ENCODE measurements at regions not wholly inside any gene's neighbourhood (a gene's known extent, or its start where the extent isn't known, plus 50 kb on each side); places are given as distances from the start of the nearest gene placed in this dataset.

DNA sequence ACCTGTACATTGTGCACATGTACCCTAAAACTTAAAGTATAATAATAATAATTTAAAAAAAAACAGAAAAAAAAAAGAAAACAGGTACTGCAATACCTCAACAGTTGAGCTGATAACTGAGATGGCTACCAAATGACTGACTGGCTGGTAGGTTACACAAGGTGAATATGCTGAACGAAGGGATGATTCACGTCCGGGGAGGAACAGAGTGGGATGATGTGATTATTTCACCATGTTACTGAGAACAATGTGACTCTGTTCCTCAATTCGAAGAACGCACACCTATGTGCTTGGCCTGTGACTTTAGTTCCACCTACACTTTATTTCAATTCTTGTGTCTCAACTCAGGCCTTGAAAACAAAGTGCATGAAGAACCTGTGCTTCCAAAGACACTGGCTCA lies 111.7 kb downstream of the CXXC4 start:
- TF ChIP-seq, protein P1, sequence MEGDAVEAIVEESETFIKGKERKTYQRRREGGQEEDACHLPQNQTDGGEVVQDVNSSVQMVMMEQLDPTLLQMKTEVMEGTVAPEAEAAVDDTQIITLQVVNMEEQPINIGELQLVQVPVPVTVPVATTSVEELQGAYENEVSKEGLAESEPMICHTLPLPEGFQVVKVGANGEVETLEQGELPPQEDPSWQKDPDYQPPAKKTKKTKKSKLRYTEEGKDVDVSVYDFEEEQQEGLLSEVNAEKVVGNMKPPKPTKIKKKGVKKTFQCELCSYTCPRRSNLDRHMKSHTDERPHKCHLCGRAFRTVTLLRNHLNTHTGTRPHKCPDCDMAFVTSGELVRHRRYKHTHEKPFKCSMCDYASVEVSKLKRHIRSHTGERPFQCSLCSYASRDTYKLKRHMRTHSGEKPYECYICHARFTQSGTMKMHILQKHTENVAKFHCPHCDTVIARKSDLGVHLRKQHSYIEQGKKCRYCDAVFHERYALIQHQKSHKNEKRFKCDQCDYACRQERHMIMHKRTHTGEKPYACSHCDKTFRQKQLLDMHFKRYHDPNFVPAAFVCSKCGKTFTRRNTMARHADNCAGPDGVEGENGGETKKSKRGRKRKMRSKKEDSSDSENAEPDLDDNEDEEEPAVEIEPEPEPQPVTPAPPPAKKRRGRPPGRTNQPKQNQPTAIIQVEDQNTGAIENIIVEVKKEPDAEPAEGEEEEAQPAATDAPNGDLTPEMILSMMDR (conservative IDR thresholded peaks at IDR 0.05) = no peak
- no peaks in the 10 kb centered on the region for H3K9me3 Mint-ChIP-seq
- H3K27me3 Mint-ChIP-seq (ENCODE audit: insufficient read depth) = no peaks in the 10 kb centered on the region
- no peaks in the 10 kb centered on the region for H3K4me1 Mint-ChIP-seq
- no peak for DNase-seq
- 94 to 97% methylated on average over 5 of the region's 5 CpGs for WGBS, 2 experiments (ENCODE audit: insufficient coverage in 1 of 2, insufficient read length in 1 of 2)
- Histone ChIP-seq H3K9me3 (ENCODE audit: control insufficient read depth, low read length) (no peaks in the 10 kb centered on the region), H3K27ac (ENCODE audit: low read depth, low read length) (no peak overlapping the region), H3K9ac (ENCODE audit: extremely low read depth, low read length, poor library complexity, severe bottlenecking) (no peak overlapping the region), H3K27me3 (ENCODE audit: control insufficient read depth, insufficient read depth, low read length, poor library complexity, severe bottlenecking) (no peaks in the 10 kb centered on the region), H3K4me1 (ENCODE audit: control insufficient read depth, insufficient read depth, low read length) (no peaks in the 10 kb centered on the region), H3K4me3 (ENCODE audit: low read length) (no peak overlapping the region), H3K36me3 (ENCODE audit: control insufficient read depth, insufficient read depth, low read length) (no peaks in the 10 kb centered on the region)
- H3K4me3 Mint-ChIP-seq = no peak overlapping the region
- no peaks in the 10 kb centered on the region for H3K36me3 Mint-ChIP-seq (ENCODE audit: low read depth)
- H3K27ac Mint-ChIP-seq = no peak overlapping the region

DNA sequence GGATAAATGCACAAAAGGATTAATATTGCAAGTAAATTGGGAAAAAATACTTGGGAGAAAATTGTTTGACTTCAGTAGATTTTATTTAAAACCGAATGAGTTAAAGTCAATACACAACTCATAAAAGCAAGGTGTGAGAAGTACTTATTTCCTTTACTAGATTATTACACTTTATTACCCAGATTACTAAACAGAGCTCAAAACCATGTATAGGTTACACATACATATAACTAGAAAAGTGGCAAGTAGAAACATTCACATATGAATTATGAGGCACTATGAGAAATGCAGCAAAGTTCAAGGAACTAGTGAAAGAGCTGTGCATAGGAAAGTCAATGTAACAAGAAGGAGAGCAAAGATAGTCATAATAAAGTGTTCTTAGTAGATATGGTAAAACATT lies 113.0 kb downstream of the CXXC4 start:
- H3K27me3 ChIP-seq (ENCODE audit: control insufficient read depth, insufficient read depth, low read length, poor library complexity, severe bottlenecking) = no peaks in the 10 kb centered on the region
- H3K4me3 ChIP-seq (ENCODE audit: low read length) = no peak overlapping the region
- Mint-ChIP-seq H3K36me3 (ENCODE audit: low read depth) (no peaks in the 10 kb centered on the region), H3K9me3 (no peaks in the 10 kb centered on the region), H3K27ac (no peak overlapping the region), H3K4me3 (no peak overlapping the region), H3K4me1 (no peaks in the 10 kb centered on the region), H3K27me3 (ENCODE audit: insufficient read depth) (no peaks in the 10 kb centered on the region)
- H3K27ac ChIP-seq (ENCODE audit: low read depth, low read length) = no peak overlapping the region
- 100% methylated on average over 1 of the region's 1 CpG; no CpG with 5 or more reads in 1 of the 2 experiments for WGBS, 2 experiments (ENCODE audit: insufficient coverage in 1 of 2, insufficient read length in 1 of 2)
- DNase-seq = no peak
- TF ChIP-seq, protein P1 (conservative IDR thresholded peaks at IDR 0.05) = no peak
- H3K9me3 ChIP-seq (ENCODE audit: control insufficient read depth, low read length) = no peaks in the 10 kb centered on the region
- no peaks in the 10 kb centered on the region for H3K36me3 ChIP-seq (ENCODE audit: control insufficient read depth, insufficient read depth, low read length)
- H3K9ac ChIP-seq (ENCODE audit: extremely low read depth, low read length, poor library complexity, severe bottlenecking) = no peak overlapping the region
- no peaks in the 10 kb centered on the region for H3K4me1 ChIP-seq (ENCODE audit: control insufficient read depth, insufficient read depth, low read length)

DNA sequence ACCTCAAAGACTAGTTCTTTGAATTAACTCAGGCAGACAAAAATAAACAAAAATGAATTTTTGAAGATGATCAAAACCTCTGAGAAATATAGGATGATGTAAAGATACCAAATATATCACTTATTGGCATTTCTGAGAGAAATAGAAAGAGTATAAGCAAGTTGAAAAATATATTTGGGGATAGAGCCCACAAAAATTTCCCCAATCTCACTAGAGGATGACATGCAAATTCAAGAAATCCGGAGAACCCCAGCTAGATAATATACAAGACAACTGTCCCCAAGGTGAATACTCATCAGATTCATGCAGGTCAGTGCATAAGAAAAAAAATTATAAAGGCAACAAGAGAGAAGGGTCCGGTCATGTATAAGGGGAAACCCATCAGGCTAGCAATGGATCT lies 129.1 kb downstream of the CXXC4 start:
- Mint-ChIP-seq H3K4me3 (no peak overlapping the region), H3K4me1 (no peaks in the 10 kb centered on the region), H3K27me3 (ENCODE audit: insufficient read depth) (no peaks in the 10 kb centered on the region), H3K9me3 (no peaks in the 10 kb centered on the region), H3K27ac (no peak overlapping the region), H3K36me3 (ENCODE audit: low read depth) (no peaks in the 10 kb centered on the region)
- 83 to 97% methylated on average over 1 to 2 of the region's 2 CpGs for WGBS, 2 experiments (ENCODE audit: insufficient coverage in 1 of 2, insufficient read length in 1 of 2)
- Histone ChIP-seq H3K4me3 (ENCODE audit: low read length) (no peak overlapping the region), H3K27me3 (ENCODE audit: control insufficient read depth, insufficient read depth, low read length, poor library complexity, severe bottlenecking) (no peaks in the 10 kb centered on the region), H3K9ac (ENCODE audit: extremely low read depth, low read length, poor library complexity, severe bottlenecking) (no peak overlapping the region), H3K4me1 (ENCODE audit: control insufficient read depth, insufficient read depth, low read length) (no peaks in the 10 kb centered on the region), H3K9me3 (ENCODE audit: control insufficient read depth, low read length) (no peaks in the 10 kb centered on the region), H3K27ac (ENCODE audit: low read depth, low read length) (no peak overlapping the region), H3K36me3 (ENCODE audit: control insufficient read depth, insufficient read depth, low read length) (no peaks in the 10 kb centered on the region)
- TF ChIP-seq, protein P1 (conservative IDR thresholded peaks at IDR 0.05) = no peak
- no peak for DNase-seq
